OCI-LY7 (cell line): ENCODE measurements at regions not wholly inside any gene's neighbourhood (a gene's known extent, or its start where the extent isn't known, plus 50 kb on each side); places are given as distances from the start of the nearest gene placed in this dataset.

Source experiments
- CTCF ChIP-seq: fragments of 200-600 bp; sonication (generic); conservative IDR thresholded peaks from 2 replicates; pipeline ENCODE4 v1.5.1; 2014; ENCODE audit warnings: mild to moderate bottlenecking, antibody characterized with exemption, low read length, moderate library complexity, mixed read lengths
- EZH2phosphoT487 ChIP-seq: fragments of 200-600 bp; sonication (generic); IDR thresholded peaks from 2 replicates; pipeline ENCODE4 v1.6.1; 2018; ENCODE audit warnings: low read depth, borderline replicate concordance, mild to moderate bottlenecking, mixed run types, antibody characterized with exemption, low read length, moderate library complexity, mixed read lengths

GRCh38 chr7:157468221-157469111 is 131.7 kb downstream of the DNAJB6 start:
- TF ChIP-seq CTCF (no peak), EZH2phosphoT487 (no peak)
